GM12864 (cell line): ENCODE measurements at regions not wholly inside any gene's neighbourhood (a gene's known extent, or its start where the extent isn't known, plus 50 kb on each side); places are given as distances from the start of the nearest gene placed in this dataset.
"Not testable (repeated sequence)": the region's sequence is repeated elsewhere in the genome, so short reads cannot be mapped to it uniquely, and the experiment has no call there.

Source experiments
- DNase-seq: peaks from one replicate; pipeline ENCODE4 v3.0.0-alpha.2; 2011; ENCODE audit warnings: low read depth
- H3K4me3 ChIP-seq: 2 replicates; pipeline ENCODE4 v1.5.1; 2011; ENCODE audit warnings: mild to moderate bottlenecking, low read depth, low read length, control low read depth
- TF ChIP-seq, protein P1 (sequence below): IDR thresholded peaks from 2 replicates; pipeline ENCODE4 v1.5.1; 2011; ENCODE audit warnings: low read depth, mild to moderate bottlenecking, moderate library complexity, low read length, control low read depth, inconsistent platforms; ENCODE audit errors: missing control alignments

DNA sequence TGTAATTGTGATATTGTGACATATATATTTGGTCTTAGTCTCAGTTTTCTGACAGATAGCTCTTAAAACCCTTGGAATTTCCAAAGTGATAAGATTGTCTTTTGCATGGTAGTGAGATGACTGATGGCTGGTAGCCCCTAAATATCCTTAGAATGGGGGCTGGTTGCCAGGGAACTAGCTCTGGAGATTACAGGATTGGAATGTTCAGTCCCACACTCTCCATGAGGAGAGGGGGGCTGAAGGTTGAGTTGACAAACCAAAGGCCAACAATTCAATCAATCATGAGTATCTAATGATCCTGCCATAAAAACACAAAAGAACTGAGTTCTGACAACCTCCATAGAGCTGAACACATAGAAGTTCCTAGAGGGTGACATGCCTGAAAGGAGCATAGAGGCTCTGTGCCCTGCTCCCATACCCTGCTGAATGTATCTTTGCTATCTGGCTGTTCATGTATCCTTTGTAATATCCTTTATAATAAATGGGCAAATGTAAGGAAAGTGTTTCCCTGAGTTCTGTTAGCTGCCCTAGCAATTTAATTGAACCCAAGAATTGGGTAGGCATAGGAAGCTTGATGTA is 1680.3 kb upstream of the PIK3C3 start:
- TF ChIP-seq, protein P1, sequence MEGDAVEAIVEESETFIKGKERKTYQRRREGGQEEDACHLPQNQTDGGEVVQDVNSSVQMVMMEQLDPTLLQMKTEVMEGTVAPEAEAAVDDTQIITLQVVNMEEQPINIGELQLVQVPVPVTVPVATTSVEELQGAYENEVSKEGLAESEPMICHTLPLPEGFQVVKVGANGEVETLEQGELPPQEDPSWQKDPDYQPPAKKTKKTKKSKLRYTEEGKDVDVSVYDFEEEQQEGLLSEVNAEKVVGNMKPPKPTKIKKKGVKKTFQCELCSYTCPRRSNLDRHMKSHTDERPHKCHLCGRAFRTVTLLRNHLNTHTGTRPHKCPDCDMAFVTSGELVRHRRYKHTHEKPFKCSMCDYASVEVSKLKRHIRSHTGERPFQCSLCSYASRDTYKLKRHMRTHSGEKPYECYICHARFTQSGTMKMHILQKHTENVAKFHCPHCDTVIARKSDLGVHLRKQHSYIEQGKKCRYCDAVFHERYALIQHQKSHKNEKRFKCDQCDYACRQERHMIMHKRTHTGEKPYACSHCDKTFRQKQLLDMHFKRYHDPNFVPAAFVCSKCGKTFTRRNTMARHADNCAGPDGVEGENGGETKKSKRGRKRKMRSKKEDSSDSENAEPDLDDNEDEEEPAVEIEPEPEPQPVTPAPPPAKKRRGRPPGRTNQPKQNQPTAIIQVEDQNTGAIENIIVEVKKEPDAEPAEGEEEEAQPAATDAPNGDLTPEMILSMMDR, result no peak
- DNase-seq, result no peak

DNA sequence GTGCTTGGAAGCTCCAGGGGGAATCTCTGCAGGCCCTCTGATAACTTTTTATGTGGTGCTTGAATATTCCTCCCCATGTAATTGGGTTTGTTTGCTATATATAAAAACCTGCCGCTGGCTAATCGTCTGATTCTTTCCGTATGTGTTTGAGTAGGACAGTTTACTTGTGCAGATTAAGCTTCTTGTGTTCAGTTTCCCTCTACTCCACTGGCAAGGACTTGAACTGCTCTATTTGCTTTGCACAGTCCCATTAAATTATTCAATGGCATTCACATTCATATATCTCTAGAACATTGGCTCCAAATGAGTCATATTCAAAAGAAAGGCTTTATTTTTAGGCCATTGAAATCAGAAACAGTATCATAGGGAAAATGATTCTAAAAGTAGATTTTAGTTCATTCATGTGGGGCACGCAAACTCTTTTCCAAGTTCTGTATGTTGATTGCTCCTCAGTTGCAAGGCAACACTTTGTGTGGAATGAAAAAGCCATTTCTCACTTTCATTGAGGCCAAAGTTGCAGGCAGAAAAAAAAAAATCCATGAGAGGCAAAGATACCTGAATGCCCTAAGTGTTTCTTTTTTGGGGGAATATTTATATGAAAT is 1682.3 kb upstream of the PIK3C3 start:
- TF ChIP-seq, protein P1, result no peak
- DNase-seq, result no peak

More for the DNA sequence above, 1680.3 kb upstream of the PIK3C3 start:
- no peak overlapping the region for H3K4me3 ChIP-seq

DNA sequence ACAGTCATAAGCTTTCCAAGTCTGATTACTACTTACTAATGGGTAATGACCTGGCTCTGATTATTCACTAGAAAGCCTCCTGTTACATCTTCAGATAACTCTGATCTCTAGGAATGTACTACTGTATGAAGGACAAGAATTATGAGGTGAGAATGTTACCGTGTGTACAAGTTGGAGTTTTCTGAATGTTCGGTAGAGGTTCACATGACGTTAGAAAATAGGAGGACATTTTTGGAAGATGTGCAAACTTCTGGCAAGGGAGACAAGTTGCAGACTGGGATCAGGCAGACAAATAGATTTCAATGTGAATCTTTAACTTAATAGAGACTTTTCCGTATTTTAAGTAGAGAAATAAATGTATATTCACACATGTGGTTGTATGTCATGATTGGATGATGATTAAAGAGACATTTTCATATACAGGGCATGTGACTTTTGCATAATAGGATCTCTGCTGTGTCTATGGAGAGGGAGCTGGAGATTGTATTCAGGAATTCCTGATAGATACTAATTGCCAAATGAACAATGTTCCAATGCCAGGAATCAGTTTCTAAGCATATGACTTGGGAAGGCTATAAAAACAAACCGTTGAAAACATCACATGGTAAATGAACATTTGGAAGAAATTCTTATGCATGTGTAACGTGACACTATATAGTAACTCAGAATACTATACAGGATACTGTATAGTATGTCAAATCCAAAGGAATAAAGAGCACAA is 1695.8 kb upstream of the PIK3C3 start:
- TF ChIP-seq, protein P1, result no peak
- no peak overlapping the region for H3K4me3 ChIP-seq
- DNase-seq, result no peak

More for the DNA sequence above, 1682.3 kb upstream of the PIK3C3 start:
- no peak overlapping the region for H3K4me3 ChIP-seq

DNA sequence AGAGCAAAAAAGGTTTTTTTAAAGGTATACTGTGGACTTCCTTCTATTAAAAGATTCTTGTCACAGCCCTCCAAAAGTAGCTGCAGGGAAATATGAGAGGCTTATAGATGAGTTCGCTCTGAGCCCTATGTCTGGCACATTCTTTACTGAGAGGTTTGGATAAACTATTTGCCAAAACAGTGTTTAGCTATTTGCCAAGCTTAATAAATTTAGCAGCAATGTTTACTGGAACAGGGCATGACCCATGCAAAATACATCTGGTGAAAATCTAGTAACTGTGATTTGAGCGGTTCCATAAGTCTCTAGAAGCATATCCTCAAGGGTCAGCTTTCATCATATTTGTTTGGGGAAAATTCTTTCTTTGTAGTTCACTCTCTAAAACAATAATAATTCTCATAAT is 1696.7 kb upstream of the PIK3C3 start:
- no peak for DNase-seq
- no peak overlapping the region for H3K4me3 ChIP-seq
- TF ChIP-seq, protein P1, result no peak

DNA sequence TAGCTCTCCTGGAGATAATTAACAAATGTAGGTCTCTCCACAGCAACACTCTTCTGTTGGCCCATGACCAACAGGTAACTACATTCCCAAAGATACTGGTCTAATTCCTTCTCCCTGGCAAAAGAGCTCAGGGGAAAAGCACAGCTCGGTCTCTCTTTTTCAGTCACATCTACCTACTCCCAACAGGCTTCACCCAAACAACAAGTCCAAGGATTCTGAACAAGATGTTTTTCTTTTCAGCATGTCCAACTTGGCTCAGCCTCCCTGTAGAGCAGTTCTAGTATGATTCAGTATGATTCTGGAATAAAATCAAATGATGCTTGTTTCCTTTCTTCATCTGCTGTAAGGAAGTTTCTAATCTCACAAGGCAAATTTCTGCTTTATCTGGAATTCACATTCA is 1704.8 kb upstream of the PIK3C3 start:
- no peak for DNase-seq
- H3K4me3 ChIP-seq, result no peak overlapping the region

DNA sequence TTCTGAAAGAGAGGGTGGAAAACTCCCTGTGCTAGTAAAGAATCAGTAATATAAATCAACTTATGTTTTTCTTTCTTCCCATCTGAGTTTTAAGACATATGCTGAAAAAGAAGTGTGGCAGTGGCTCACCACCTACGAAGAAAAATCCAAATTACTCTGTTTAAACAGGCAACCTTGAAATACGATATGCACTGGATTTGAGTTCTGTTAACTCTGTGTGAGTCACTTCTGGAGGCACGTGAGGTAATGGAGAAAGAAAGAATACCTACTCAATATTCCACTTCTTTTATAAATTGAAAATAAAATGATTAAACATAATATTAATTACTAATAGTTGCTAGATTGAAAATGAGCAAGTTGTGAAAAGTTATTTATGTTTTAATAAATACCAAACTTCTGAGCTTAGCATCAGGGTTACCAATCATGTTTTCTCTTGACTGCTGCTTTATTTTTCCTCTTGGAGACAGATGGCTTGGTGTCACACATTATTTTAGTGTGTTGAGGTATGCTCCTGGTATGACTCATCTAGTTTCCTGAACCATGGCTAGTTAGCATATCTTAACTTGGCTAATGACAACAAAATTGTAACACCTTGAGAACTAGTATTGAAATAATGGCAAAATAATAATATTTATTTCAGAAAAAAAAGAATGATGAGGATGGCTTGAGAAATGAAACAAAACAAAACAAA is 1705.5 kb upstream of the PIK3C3 start:
- H3K4me3 ChIP-seq, result no peak overlapping the region
- TF ChIP-seq, protein P1, result no peak
- no peak for DNase-seq

More for the DNA sequence above, 1704.8 kb upstream of the PIK3C3 start:
- TF ChIP-seq, protein P1, result no peak

DNA sequence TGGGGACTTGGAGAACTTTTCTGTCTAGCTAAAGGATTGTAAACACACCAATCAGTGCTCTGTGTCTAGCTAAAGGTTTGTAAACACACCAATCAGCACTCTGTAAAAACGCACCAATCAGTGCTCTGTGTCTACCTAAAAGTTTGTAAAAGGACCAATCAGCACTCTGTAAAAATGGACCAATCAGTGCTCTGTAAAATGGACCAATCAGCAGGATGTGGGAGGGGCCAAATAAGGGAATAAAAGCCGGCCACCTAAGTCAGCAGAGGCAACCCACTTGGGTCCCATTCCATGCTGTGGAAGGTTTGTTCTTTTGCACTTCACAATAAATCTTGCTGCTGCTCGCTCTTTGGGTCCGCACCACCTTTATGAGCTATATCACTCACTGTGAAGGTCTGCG is 1709.4 kb upstream of the PIK3C3 start:
- not testable (repeated sequence) for DNase-seq, H3K4me3 ChIP-seq
